ENCODE measurements at regions not wholly inside any gene's neighbourhood (a gene's known extent, or its start where the extent isn't known, plus 50 kb on each side); places are given as distances from the start of the nearest gene placed in this dataset.
A peak's percentile ranks its signal among the peaks of the same experiment; 100 is the strongest.

DNA sequence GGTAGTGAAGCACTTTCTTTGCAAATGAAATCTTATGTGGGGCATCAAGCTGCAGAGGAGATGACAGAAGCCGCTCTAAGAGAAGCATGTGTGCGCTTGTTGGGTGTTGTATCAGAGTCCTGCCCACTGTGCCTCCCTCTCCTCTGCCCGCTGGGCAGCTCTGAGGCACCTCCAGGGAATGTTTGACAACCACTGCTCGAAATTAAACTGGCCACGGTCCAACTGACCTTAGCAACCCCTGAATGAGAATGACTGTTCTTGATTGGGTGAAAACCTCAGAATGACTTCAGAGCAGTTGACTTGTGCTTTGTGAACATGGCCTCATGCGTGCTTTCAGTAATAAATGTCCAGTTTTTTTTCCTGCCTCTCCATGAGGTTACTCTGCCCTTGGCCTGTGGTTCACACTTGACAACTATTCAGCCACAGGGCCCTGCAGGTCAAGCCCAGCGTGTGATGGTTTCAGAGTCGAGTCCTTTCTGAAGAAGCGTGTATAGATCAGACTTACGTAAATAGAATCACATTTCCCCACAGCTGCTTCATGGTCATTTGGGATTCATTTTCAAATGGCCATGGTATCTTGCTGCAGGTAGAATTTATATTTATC, 94.9 kb downstream of the SLC4A3 start:
- no peak for TF ChIP-seq CTCF (IDR thresholded peaks at IDR 0.05; ENCODE audit: extremely low read depth, low read depth, low read length)
- Histone ChIP-seq H3K27me3 (ENCODE audit: insufficient read depth, low read length) (no peaks in the 10 kb centered on the region), H2AFZ (ENCODE audit: low read length) (peak overlapping the region; percentile 21), H4K20me1 (ENCODE audit: insufficient read depth, low read length) (no peaks in the 10 kb centered on the region), H3K27ac (ENCODE audit: low read depth, low read length) (no peak overlapping the region), H3K9me3 (ENCODE audit: low read depth, low read length) (no peaks in the 10 kb centered on the region), H3K4me1 (ENCODE audit: insufficient read depth, low read length) (no peaks in the 10 kb centered on the region), H3K4me3 (ENCODE audit: insufficient read depth, low read length) (no peak overlapping the region), H3K4me2 (ENCODE audit: insufficient read depth, low read length) (no peak overlapping the region), H3K79me2 (ENCODE audit: insufficient read depth, low read length) (no peaks in the 10 kb centered on the region), H3K36me3 (ENCODE audit: insufficient read depth, low read length) (no peaks in the 10 kb centered on the region)
- no peak for DNase-seq (ENCODE audit: insufficient read length, low spot score, missing footprints)

DNA sequence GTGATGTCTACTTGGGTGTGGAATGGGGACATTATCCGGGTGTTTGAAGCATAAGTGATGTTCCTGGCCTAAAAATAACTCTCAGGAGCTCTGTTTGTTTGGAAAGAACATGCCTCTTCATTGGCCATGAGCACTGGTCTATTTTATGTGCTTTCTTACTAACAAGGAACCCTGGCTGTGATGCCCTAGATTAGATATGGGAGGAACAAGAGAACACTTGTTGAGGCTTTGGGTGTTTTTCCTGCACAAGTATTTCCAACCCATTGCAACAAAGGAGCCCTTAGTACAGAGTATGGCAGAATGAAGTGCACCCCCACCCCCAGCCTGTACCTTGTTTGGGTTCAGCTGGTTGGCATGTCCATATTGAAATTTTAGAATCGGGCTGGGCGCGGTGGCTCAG, 95.9 kb downstream of the SLC4A3 start:
- Histone ChIP-seq H3K79me2 (ENCODE audit: insufficient read depth, low read length) (no peaks in the 10 kb centered on the region), H4K20me1 (ENCODE audit: insufficient read depth, low read length) (no peaks in the 10 kb centered on the region), H3K4me1 (ENCODE audit: insufficient read depth, low read length) (peaks cover 8% of the 10 kb centered on the region), H3K4me2 (ENCODE audit: insufficient read depth, low read length) (no peak overlapping the region), H3K27ac (ENCODE audit: low read depth, low read length) (no peak overlapping the region), H3K27me3 (ENCODE audit: insufficient read depth, low read length) (no peaks in the 10 kb centered on the region), H3K4me3 (ENCODE audit: insufficient read depth, low read length) (no peak overlapping the region), H3K9me3 (ENCODE audit: low read depth, low read length) (no peaks in the 10 kb centered on the region), H2AFZ (ENCODE audit: low read length) (no peak overlapping the region), H3K36me3 (ENCODE audit: insufficient read depth, low read length) (no peaks in the 10 kb centered on the region)
- no peak for DNase-seq (ENCODE audit: insufficient read length, low spot score, missing footprints)
- TF ChIP-seq CTCF (IDR thresholded peaks at IDR 0.05; ENCODE audit: extremely low read depth, low read depth, low read length): no peak

DNA sequence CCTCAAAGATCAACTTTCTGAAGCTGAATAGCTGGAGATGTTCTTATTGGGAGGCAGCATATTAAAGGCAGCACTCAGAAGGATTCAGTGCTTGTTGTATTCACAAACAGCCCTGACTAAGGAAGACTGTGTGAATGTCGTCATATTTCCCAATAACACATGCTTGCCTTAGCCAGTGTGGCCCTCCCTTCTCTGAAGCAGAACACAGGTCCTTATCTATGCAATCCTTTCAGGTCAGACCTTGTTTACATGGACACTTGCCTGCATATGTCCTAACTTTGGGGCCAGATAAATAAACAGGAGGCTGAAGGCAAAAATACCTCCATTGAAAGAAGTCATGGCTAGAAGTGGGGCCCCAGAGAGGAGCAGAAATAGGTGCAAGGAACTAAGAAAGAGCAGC, 97.2 kb downstream of the SLC4A3 start:
- no peaks in the 10 kb centered on the region for H3K27me3 ChIP-seq (ENCODE audit: insufficient read depth, low read length)
- H4K20me1 ChIP-seq (ENCODE audit: insufficient read depth, low read length): no peaks in the 10 kb centered on the region
- no peaks in the 10 kb centered on the region for H3K9me3 ChIP-seq (ENCODE audit: low read depth, low read length)
- H3K36me3 ChIP-seq (ENCODE audit: insufficient read depth, low read length): no peaks in the 10 kb centered on the region
- no peak overlapping the region for H2AFZ ChIP-seq (ENCODE audit: low read length)
- no peak overlapping the region for H3K4me3 ChIP-seq (ENCODE audit: insufficient read depth, low read length)
- no peak overlapping the region for H3K27ac ChIP-seq (ENCODE audit: low read depth, low read length)
- no peaks in the 10 kb centered on the region for H3K79me2 ChIP-seq (ENCODE audit: insufficient read depth, low read length)
- no peak overlapping the region for H3K4me2 ChIP-seq (ENCODE audit: insufficient read depth, low read length)
- DNase-seq (ENCODE audit: insufficient read length, low spot score, missing footprints): no peak
- TF ChIP-seq CTCF (IDR thresholded peaks at IDR 0.05; ENCODE audit: extremely low read depth, low read depth, low read length): no peak
- H3K4me1 ChIP-seq (ENCODE audit: insufficient read depth, low read length): peaks cover 9% of the 10 kb centered on the region

DNA sequence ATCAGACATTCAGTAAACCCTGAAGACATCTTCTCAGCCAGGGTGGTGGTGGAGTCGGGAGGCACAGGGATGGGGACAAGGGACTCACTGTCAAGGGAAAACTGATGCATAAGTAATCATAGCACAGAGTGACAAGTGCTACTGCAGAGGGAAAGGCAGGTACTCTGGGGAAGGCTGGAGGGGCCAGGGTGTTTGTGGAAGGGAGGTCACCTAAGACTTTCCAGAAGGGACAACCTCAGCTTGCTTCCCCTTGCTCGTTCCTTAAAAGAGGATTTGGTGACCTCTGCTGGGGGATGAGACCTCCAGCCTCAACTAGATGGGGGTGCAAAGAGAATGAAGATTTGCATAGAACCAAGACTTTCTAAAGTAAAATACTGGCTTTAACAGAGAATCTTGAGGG, 99.5 kb downstream of the SLC4A3 start:
- peaks cover 9% of the 10 kb centered on the region for H3K4me1 ChIP-seq (ENCODE audit: insufficient read depth, low read length)
- DNase-seq (ENCODE audit: insufficient read length, low spot score, missing footprints): no peak
- no peaks in the 10 kb centered on the region for H4K20me1 ChIP-seq (ENCODE audit: insufficient read depth, low read length)
- H3K4me3 ChIP-seq (ENCODE audit: insufficient read depth, low read length): no peak overlapping the region
- H3K27ac ChIP-seq (ENCODE audit: low read depth, low read length): no peak overlapping the region
- H3K27me3 ChIP-seq (ENCODE audit: insufficient read depth, low read length): no peaks in the 10 kb centered on the region
- TF ChIP-seq CTCF (IDR thresholded peaks at IDR 0.05; ENCODE audit: extremely low read depth, low read depth, low read length): peak; percentile 26
- no peaks in the 10 kb centered on the region for H3K79me2 ChIP-seq (ENCODE audit: insufficient read depth, low read length)
- H3K9me3 ChIP-seq (ENCODE audit: low read depth, low read length): no peaks in the 10 kb centered on the region
- no peak overlapping the region for H3K4me2 ChIP-seq (ENCODE audit: insufficient read depth, low read length)
- no peaks in the 10 kb centered on the region for H3K36me3 ChIP-seq (ENCODE audit: insufficient read depth, low read length)
- H2AFZ ChIP-seq (ENCODE audit: low read length): no peak overlapping the region
